ENCODE measurements at regions not wholly inside any gene's neighbourhood (a gene's known extent, or its start where the extent isn't known, plus 50 kb on each side); places are given as distances from the start of the nearest gene placed in this dataset.

DNA sequence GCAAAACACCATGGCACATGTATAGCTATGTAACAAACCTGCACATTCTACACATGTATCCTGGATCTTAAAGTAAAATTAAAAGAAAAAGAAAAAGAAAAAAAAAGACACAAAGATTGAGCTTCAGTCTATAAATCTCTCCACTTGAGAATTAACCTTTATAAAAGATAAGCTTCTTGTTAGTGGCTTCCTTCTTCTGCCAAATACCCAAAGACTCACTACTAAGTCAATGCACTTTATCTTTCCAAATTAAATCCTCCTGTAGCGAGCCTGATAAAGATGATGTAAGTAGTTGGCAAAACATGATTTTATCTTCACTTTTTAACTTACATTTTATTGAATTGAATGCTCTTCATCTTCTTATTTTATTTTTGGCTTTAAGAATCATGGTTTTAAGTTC, 349.9 kb downstream of the TRIB2 start:
- in situ Hi-C loops (cut with MboI; ENCODE audit: low sequenced_read_pairs): no loop called here

DNA sequence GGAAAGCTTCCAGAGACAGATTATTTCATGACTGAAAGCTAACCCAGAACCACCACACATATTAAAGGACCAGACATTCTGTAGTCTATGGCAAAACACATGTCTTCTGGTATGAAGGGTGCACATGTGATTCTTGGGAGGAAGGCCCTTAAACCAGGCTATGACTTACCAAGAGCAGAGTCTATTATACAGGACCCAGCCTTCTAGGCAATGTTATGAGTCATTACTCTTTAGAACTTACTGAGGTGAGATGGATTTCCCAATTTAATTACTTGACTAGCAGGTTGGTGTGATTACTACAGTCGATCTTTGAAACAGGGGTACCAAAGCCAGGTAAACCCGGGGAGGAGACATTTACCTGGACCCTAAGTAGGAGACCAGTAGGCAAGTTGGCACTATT, 350.8 kb downstream of the TRIB2 start:
- in situ Hi-C loops (cut with MboI; ENCODE audit: low sequenced_read_pairs): no loop called here

DNA sequence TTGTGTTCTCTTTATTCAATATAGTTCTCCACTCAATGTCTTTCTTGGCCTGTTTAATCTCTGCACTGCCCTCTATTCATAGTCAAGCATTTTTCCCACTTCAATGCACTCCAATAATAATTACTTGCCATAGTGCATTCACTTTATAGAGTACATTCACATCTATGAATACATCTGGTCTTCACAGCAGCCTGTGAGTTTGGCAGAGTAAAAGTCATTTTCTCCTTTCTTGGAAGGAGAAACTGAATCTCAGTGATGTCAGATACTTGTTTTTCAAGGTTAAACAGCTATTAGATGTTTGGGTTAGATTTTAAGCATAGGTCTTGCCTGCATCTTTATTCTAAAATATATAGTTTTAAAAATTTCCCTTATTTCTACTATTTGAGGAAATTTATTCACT, 373.2 kb downstream of the TRIB2 start:
- in situ Hi-C loops (cut with MboI; ENCODE audit: low sequenced_read_pairs): no loop called here

DNA sequence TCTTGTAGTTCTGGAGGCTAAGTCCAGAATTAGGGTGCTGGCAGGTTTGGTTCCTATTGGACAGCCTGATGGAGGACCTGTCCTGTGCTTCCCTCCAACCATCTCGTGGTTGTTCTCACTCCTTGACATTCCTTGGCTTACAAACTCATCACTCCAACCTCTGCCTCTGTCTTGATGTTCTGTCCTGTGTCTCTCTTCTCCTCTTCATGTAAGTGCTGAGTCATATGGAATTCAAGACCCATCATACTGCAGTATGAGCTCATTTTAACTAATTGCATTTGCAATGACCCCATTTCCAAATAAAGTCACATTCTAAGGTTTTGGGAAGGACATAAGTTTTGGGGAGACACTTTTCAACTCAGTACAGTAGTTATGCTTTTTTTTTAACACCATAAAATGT, 374.7 kb downstream of the TRIB2 start:
- in situ Hi-C loops (cut with MboI; ENCODE audit: low sequenced_read_pairs): no loop called here

DNA sequence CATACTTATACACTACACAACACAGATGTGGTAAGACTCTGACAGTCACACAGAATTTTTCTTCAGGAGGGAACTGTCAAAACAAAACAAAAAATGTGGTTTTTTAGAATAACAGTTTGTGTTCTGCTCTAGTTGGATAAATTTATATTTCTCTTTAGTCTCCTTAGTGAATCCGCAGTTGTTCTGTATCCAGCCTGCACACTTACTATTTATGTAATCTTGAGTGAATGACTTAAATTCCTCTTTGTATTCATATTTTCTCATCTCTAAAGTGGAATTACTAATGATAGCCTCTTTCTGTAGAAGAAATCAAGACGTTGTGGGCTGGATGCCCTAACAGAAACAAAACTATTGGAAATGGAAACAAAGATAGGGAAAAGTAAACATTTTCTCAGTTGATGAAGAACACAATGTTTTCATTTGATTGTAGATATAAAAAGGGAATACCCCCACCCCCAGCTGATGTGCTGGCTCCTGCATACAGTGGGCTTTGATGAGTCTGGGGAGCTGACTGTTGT, 375.2 kb downstream of the TRIB2 start:
- in situ Hi-C loops (cut with MboI; ENCODE audit: low sequenced_read_pairs): no loop called here

DNA sequence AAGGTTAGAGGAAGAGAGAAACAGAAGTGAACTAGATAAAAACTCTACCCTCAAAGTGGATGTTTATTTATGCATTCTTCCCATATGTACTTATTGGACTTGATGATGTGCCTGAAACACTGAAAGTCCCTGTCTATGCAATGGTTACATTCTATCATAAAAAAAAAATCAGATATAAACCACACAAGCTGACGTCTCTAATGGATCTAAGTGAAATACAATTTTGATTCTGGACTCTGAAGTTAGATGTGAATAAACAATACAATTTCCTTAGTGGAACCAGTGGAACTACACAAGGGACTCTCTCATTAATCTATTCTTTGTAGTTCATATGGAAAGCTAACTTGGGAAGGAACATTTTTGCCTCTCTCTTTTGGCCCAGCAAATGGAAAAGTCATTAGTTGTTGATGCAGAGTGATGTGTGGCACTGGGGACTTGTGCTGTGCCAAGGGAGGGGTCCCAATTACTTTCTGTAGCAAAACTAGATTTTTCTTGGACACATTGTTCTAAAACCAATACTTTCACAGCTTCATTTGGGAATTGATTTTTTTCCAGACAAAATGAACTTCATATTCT, 376.8 kb downstream of the TRIB2 start:
- in situ Hi-C loops (cut with MboI; ENCODE audit: low sequenced_read_pairs): no loop called here

DNA sequence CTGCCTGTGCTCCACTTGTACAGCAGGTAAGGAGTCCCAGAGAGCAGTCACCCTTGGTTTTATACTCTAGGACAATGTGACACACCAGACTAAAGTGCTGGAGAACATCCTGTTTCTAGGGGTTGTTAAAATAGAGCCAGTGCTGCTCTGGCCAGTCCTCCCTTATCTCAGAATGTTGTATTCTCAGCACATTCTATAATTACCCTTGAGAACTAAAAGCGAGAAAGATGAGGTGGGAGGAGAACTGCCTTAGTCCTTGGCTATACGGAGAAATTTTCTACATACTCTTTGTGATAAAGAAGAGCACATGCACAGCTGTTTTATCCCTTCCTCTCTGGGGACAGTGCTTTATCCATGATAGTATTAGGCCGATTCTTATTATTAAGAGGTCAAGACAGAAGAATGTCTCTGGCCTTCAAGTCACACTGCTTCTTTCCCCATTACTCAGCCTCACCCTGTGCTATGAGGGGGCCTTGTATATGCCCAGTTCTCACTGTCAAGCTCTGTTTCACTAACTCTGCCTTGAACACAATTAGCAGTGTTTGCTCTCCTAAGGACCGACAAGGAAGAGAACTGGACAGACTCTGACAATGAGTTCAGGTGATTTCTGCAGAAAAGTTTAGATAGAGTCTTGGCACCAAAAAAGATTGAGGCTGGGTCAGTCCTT, 385.8 kb downstream of the TRIB2 start:
- in situ Hi-C loops (cut with MboI; ENCODE audit: low sequenced_read_pairs): no loop called here

DNA sequence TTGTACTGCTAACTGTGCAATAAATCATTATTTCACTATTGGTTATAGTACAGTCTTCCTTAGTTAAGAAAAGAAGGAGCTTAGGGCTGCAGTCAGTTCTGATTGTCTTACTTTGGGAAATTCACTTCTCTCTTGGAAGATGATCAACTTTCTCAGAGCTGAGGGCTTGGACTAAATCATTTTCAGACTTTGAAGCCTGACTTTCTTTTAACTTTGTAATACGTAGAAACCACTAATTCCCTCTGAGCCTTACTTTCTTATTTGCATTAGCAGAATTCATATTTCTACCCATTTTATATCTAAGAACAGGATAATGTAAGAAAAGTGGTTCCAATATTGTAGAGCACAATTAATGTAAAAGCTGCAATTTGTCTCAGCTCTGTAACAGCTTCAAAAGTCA, 386.4 kb downstream of the TRIB2 start:
- in situ Hi-C loops (cut with MboI; ENCODE audit: low sequenced_read_pairs): no loop called here

DNA sequence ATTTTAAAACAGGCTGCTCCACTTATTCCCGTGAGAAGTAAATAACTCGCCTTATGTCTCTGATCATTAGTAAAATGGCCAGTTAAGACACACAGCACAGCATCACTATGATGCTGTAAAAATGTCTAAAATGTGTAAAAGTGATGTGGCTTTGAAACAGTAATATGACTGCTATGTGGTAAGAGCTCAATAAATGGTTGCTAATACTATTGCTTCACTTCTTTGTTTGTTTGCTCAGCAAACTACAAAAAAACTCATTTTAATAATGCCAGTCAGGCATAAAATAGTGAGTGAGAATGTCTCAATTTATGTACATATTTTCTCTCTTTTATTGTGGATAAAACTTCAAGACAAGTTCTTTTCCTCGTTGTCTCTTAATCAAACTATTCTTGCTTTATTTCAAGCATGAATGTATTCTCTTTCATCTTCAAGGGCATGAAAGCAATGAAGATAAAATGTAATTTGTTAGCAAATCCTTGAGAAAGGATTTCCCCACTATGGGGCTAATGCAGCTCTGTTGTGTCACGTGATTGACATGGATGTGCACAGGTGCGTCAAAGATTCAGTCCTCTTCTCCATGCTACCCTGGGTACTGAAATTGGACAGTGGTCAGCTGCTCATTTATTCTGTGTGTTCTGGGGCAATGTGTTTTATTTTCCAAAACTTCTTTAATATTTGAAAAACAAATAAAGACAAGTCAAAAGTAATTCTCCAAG, 387.2 kb downstream of the TRIB2 start:
- in situ Hi-C loops (cut with MboI; ENCODE audit: low sequenced_read_pairs): no loop called here

DNA sequence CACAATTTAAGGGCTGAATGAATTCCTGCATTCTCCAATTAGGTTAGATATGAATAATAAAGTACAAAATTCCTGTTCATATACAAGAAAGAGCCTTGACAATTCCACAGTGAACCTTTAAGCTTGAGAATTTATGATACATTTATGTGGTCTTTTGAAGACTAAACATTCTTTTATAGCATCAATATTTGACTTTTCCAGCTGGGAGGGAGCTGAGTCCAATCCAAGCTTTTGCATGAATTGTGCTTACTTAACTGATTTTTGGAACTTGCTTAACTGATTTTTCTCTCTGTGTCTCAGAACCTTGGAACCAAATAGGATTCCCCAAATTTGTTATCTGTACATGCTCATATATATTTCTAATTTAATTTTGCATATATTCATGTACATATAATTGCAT, 388.0 kb downstream of the TRIB2 start:
- in situ Hi-C loops (cut with MboI; ENCODE audit: low sequenced_read_pairs): no loop called here

DNA sequence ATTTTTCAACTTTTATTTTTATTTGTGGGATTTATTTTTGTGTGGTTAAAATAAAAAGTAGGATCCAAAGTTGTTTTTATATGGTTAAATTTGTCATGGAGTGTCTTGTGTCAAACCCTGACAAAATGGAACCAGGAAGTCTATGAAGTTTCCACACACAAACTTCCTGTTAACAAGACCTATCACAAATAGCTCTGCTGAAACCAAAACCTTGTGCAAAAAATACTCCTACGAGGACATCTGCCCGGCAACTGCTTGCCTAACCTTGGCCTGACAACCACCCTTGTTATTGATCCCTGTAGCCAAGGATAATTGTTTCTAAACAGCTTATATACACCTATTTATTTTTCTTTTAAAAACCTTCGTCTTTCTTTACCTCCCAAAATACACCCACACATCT, 389.6 kb downstream of the TRIB2 start:
- in situ Hi-C loops (cut with MboI; ENCODE audit: low sequenced_read_pairs): no loop called here

DNA sequence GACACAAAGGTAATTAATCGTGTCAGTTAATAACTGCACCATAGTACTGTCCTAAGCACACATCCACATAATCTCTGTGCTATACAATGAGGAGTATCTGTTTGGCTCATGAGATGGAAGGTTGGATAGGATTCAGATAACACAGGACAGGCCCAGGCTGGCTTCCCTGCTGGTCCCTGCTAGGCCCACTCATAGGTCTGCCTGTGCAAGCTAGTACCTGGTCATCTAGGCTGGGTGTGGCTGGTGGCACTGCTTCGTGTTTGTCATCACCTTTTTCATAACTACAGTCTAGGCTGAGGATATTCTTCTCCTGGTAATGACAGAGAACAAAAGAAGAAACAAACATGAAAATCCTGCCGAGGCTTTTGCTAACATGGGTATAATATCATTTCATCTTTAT, 392.8 kb downstream of the TRIB2 start:
- in situ Hi-C loops (cut with MboI; ENCODE audit: low sequenced_read_pairs): no loop called here

DNA sequence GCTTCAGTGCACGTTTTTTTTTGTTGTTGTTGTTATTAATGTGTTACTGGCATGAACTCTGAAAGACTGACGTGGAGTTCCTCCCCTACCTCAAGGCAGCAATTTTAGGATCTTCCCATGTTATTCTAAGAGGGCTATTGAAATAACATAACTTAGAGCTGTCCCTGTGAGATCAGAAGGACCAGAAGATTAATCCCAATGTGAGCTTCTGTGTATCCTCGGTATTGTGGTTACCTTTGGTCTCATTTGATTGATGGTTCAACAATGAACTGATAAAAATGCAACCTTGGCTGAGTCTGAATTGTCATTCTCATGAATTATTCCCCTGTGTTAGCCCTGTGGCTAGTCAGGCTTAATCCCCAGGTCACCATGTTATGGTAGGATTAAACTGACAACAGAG, 394.1 kb downstream of the TRIB2 start:
- in situ Hi-C loops (cut with MboI; ENCODE audit: low sequenced_read_pairs): no loop called here

DNA sequence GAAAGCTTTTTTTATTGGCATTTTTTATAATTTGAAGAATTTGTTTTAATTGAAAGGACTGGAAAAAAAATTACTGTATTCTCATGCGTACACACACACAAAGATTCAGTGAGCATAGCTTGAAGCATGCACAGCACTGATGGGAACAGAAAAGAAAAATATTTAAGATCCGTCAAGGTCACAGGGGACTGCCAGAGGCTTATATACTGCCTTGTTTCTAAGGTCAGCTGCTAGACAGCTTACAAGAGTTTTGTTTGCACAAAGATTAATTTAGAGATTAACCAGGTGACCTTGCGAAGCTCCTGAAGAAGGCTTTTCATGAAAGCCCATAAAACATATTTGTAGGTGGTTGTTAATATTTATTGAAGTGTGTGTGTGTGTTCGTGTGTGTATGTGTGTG, 396.3 kb downstream of the TRIB2 start:
- in situ Hi-C loops (cut with MboI; ENCODE audit: low sequenced_read_pairs): no loop called here

DNA sequence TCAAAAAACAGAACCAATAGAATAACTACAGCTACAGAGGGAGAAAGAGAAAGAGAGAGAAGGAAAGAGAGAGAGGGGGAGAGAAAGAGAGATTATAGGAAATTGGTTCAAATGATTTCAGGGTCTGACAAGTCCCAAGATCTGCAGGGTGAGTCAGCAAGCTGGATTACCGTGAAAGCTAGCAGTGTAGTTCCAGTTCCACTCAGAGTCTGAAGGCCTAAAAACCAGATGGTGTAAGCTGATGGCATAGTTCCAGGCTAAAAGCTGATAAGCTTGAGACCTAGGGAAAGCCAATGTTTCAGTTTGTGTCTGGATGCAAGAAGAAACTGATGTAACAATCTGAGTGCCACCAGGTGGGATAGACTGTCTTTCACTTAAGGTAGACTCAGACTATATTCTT, 397.7 kb downstream of the TRIB2 start:
- in situ Hi-C loops (cut with MboI; ENCODE audit: low sequenced_read_pairs): no loop called here

DNA sequence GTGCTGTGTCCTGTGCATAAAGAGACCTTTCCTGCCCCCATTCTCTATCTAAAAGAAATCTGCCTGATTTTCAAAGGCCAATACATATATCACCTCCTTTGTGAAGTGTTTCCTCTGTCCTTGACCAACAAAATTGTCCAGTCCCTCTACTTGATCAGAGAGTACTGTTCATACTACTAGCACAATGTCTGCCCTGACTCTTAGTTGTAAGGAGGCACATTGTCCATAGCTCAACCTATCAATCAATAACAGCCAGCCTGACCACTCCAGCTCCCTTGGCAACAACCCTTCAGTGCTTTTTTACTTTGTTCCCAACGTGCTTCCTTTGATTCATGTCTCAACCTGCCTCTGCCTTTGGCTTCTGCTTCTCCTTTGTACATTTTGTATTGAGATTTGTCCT, 398.9 kb downstream of the TRIB2 start:
- in situ Hi-C loops (cut with MboI; ENCODE audit: low sequenced_read_pairs): no loop called here

DNA sequence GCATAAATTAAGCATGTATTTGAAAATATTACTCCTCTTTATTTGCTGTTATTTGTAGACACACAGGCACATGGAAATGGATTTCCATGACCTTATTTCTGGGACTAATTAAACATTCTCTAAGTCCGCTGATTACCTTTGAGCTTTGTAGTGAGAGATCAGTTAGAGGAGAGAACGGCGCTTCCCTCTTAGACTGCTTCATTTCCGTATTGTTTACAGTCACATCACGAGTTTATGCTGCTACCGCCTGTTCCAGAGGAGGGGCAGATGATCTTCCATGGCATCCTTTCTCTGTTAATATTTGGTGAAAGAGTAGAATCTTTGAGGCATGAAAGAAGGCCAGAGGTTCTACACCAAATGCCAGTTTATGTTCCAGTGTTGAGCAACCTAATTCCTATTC, 404.4 kb downstream of the TRIB2 start:
- in situ Hi-C loops (cut with MboI; ENCODE audit: low sequenced_read_pairs): no loop called here

DNA sequence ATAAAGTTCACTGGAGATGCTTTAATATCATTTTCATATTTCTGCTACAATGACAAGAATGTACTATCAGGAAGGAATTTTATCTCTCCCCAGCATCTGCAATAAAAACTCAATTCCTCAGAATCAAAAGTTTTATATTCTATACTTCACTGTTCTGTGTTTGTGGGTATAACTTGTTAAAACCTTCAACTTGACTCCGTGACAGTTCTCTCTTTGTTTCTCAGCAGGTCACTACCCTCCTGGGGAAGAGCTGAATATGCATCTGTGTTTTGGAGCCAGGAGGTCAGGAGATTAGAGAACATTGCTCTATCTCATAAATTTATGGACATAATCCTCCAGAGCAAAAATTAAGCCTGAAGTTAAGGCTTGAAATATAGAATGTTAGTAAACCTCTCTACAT, 411.4 kb downstream of the TRIB2 start:
- in situ Hi-C loops (cut with MboI; ENCODE audit: low sequenced_read_pairs): no loop called here

DNA sequence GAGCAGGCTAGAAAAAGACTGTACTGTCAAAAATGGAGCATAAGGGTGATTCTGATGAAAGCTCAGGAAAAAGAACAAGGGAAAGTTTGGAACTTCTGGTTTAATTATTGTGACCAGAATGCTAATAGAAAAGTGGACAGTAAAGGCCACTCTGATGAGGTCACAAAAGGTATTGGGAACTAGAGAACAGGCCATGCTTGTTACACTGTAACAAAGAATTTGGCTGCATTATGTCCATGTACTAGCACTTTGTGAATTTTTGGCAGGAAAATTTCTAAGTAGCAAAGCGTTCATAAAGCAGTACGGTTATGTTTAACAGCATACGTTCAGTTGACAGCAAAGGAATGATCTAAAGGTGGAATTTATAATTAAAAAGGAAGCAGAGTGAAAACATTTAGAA, 418.6 kb downstream of the TRIB2 start:
- in situ Hi-C loops (cut with MboI; ENCODE audit: low sequenced_read_pairs): no loop called here

DNA sequence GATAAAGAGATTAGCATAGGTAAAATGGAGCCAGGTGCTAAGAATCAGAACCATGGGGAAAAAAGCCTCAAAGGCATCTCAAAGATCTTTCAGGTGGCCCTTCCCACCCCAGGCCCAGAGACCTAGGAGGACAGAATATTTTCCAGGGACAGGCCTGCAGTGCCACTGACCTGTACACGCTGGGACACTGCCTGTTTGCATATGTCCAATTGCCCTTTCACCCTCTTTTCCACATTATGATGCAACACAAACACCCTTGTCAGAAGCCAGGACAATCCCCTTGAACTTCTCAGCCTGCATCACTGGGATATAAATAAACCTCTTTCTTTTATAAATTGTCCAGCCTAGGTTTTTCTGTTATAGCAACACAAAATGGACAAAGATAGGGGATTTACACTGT, 419.1 kb downstream of the TRIB2 start:
- in situ Hi-C loops (cut with MboI; ENCODE audit: low sequenced_read_pairs): no loop called here

DNA sequence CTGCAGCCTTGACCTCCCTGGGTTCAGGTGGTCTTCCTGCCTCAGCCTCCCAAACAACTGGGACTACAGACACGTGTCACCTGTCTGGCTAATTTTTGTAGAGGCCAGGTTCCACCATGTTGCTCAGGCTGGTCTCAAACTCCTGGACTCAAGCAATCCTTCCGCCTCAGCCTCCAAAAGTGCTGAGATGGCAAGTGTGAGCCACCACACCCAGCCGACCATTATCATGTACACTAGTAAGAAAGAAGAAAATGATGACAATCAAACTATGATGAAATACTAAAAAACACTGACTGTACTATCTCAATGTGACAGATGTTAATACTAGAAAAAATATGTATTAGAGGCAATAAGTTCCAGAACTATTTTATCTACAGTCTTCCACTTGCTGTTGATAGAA, 420.9 kb downstream of the TRIB2 start:
- in situ Hi-C loops (cut with MboI; ENCODE audit: low sequenced_read_pairs): no loop called here

DNA sequence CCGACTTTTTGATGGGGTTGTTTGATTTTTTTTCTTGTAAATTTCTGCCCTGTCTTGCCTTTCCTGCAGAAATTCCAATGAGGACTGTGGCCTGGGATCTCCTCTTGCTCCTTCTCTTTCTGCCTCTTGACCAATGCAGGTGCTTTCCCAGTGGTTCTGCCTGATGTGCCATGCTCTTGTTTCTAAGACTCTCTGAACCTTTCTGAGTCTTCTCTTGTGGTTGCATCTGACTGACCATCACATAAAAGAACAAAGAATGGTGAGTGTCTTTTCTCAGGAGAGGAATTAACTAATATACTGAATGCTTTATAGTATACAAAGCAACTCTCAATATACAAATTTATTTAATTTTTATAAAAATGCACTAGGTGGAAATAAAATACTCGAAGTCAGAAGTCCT, 424.6 kb downstream of the TRIB2 start:
- in situ Hi-C loops (cut with MboI; ENCODE audit: low sequenced_read_pairs): no loop called here

Measured in HL-60/S4 treated with retinoic acid at 250 ng/mL for 4 days and 3 days (cell line).